Neural cell (in vitro differentiated cells): ENCODE measurements at regions not wholly inside any gene's neighbourhood (a gene's known extent, or its start where the extent isn't known, plus 50 kb on each side); places are given as distances from the start of the nearest gene placed in this dataset.

Experiments
- H2AFZ ChIP-seq: fragments of 200-600, 300-800 bp; sonication (generic), shearing (Covaris generic); 2 replicates; pipeline ENCODE4 v1.6.0; 2014; ENCODE audit warnings: low read depth, mild to moderate bottlenecking, antibody characterized with exemption, low read length, moderate library complexity
- H3F3A ChIP-seq: fragments of 200-600 bp; shearing (Covaris generic); 2 replicates; pipeline ENCODE4 v1.6.1; 2016; ENCODE audit warnings: mild to moderate bottlenecking, moderate library complexity, mixed read lengths, antibody characterized with exemption, low read length; ENCODE audit not compliant: insufficient read depth, poor library complexity, severe bottlenecking
- H3K27ac ChIP-seq: fragments of 200-600, 300-800 bp; sonication (generic), shearing (Covaris generic); 2 replicates; pipeline ENCODE4 v1.5.1; 2014; ENCODE audit warnings: mild to moderate bottlenecking, low read length, moderate library complexity
- H3K27me3 ChIP-seq: fragments of 300-800, 200-600 bp; sonication (generic), shearing (Covaris generic); 2 replicates; pipeline ENCODE4 v1.6.0; 2014; ENCODE audit warnings: mild to moderate bottlenecking, low read depth, low read length, moderate library complexity; ENCODE audit not compliant: insufficient read depth
- H3K36me3 ChIP-seq: fragments of 300-800, 200-600 bp; sonication (generic), shearing (Covaris generic); 2 replicates; pipeline ENCODE4 v1.5.1; 2014; ENCODE audit warnings: mild to moderate bottlenecking, antibody characterized with exemption, low read length, moderate library complexity; ENCODE audit not compliant: insufficient read depth
- H3K4me2 ChIP-seq: fragments of 300-800, 200-600 bp; sonication (generic), shearing (Covaris generic); 2 replicates; pipeline ENCODE4 v1.6.0; 2014; ENCODE audit warnings: mild to moderate bottlenecking, low read length
- H3K4me3 ChIP-seq: fragments of 300-800, 200-600 bp; sonication (generic), shearing (Covaris generic); 2 replicates; pipeline ENCODE4 v1.5.1; 2014; ENCODE audit warnings: mild to moderate bottlenecking, low read length, moderate library complexity
- H3K79me2 ChIP-seq: fragments of 200-600 bp; shearing (Covaris generic); replicated peaks from 2 replicates; pipeline ENCODE4 v1.6.0; 2014; ENCODE audit warnings: mild to moderate bottlenecking, low read length, moderate library complexity; ENCODE audit not compliant: insufficient read depth
- H3K9ac ChIP-seq: fragments of 300-800, 200-600 bp; sonication (generic), shearing (Covaris generic); 2 replicates; pipeline ENCODE4 v1.6.1; 2016; ENCODE audit warnings: mild to moderate bottlenecking, low read length, mixed read lengths
- H3K9me2 ChIP-seq: fragments of 200-600 bp; shearing (Covaris generic); 2 replicates; pipeline ENCODE4 v1.6.1; 2016; ENCODE audit warnings: mild to moderate bottlenecking, low read length, mixed read lengths; ENCODE audit not compliant: insufficient read depth
- H3K9me3 ChIP-seq: fragments of 200-600, 300-800 bp; sonication (generic), shearing (Covaris generic); 2 replicates; pipeline ENCODE4 v1.6.1; 2016; ENCODE audit warnings: mild to moderate bottlenecking, mixed run types, low read length, moderate library complexity, mixed read lengths
- H4K20me1 ChIP-seq: fragments of 200-600 bp; shearing (Covaris generic); 2 replicates; pipeline ENCODE4 v1.6.1; 2016; ENCODE audit warnings: mild to moderate bottlenecking, mixed run types; ENCODE audit not compliant: insufficient read depth
- EP300 ChIP-seq: fragments of 450-650 bp; conservative IDR thresholded peaks from 2 replicates; pipeline ENCODE4 v1.6.1; 2014; ENCODE audit warnings: antibody characterized with exemption, mild to moderate bottlenecking, moderate library complexity; ENCODE audit not compliant: poor library complexity, severe bottlenecking
- EZH2 ChIP-seq: fragments of 200-600, 300-800 bp; shearing (Covaris generic), sonication (generic); IDR thresholded peaks from 2 replicates; pipeline ENCODE4 v1.6.1; 2014; ENCODE audit warnings: antibody characterized with exemption, low read length, borderline replicate concordance, mild to moderate bottlenecking; ENCODE audit not compliant: insufficient read depth, poor library complexity, severe bottlenecking
- MXI1 ChIP-seq: fragments of 450-650 bp; conservative IDR thresholded peaks from 2 replicates; pipeline ENCODE4 v1.6.1; 2014; ENCODE audit warnings: antibody characterized with exemption, mild to moderate bottlenecking; ENCODE audit not compliant: poor library complexity, severe bottlenecking
- POLR2AphosphoS5 ChIP-seq: IDR thresholded peaks from 2 replicates; pipeline ENCODE4 v1.6.1; 2012
- RAD21 ChIP-seq: fragments of 450-650 bp; conservative IDR thresholded peaks from 2 replicates; pipeline ENCODE4 v1.6.1; 2014; ENCODE audit warnings: antibody characterized with exemption, mild to moderate bottlenecking, moderate library complexity
- SMC3 ChIP-seq: fragments of 450-650 bp; conservative IDR thresholded peaks from 2 replicates; pipeline ENCODE4 v1.6.1; 2014; ENCODE audit warnings: antibody characterized with exemption, mild to moderate bottlenecking, moderate library complexity; ENCODE audit not compliant: poor library complexity
- TAF1 ChIP-seq: IDR thresholded peaks from 2 replicates; pipeline ENCODE4 v1.6.1; 2012; ENCODE audit warnings: low read depth
- TF ChIP-seq, protein P1 (sequence below): fragments of 450-650 bp; IDR thresholded peaks from 2 replicates; pipeline ENCODE4 v1.5.1; 2014; ENCODE audit warnings: antibody characterized with exemption, mild to moderate bottlenecking, moderate library complexity; ENCODE audit not compliant: poor library complexity, severe bottlenecking
- TF ChIP-seq, protein P2 (sequence below): IDR thresholded peaks from 2 replicates; pipeline ENCODE4 v1.6.1; 2012; ENCODE audit warnings: borderline replicate concordance

DNA sequence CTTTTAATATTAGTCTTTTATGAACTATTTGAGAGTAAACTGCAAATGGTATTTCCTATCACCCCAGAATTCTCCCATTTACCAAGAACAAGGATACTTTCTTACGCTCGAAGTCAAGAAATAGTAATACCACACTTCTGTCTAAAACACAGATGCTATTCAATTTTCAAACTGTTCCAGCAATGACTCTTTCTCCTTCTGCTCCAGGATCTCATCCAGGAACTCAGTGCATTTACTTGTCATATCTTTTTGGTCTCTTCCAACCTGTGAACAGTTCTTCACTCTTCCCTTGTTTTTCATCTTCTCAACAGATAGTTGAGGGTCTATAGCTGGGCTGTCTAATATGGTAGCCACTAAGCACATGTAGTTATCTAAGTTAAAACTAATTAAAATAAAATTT is 87.1 kb upstream of the GAP43 start:
- Histone ChIP-seq H3K79me2 (no peaks in the 10 kb centered on the region), H3K27me3 (no peaks in the 10 kb centered on the region)

GRCh38 chr3:115537669-115538068 is 85.6 kb upstream of the GAP43 start:
- no peak overlapping the region for H3K27ac ChIP-seq
- H3K27me3 ChIP-seq: no peaks in the 10 kb centered on the region
- no peaks in the 10 kb centered on the region for H3K9me3 ChIP-seq
- H3K36me3 ChIP-seq: no peaks in the 10 kb centered on the region
- no peaks in the 10 kb centered on the region for H3K79me2 ChIP-seq
- no peak overlapping the region for H3K4me2 ChIP-seq
- TF ChIP-seq, protein P1, sequence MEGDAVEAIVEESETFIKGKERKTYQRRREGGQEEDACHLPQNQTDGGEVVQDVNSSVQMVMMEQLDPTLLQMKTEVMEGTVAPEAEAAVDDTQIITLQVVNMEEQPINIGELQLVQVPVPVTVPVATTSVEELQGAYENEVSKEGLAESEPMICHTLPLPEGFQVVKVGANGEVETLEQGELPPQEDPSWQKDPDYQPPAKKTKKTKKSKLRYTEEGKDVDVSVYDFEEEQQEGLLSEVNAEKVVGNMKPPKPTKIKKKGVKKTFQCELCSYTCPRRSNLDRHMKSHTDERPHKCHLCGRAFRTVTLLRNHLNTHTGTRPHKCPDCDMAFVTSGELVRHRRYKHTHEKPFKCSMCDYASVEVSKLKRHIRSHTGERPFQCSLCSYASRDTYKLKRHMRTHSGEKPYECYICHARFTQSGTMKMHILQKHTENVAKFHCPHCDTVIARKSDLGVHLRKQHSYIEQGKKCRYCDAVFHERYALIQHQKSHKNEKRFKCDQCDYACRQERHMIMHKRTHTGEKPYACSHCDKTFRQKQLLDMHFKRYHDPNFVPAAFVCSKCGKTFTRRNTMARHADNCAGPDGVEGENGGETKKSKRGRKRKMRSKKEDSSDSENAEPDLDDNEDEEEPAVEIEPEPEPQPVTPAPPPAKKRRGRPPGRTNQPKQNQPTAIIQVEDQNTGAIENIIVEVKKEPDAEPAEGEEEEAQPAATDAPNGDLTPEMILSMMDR: no peak
- no peak for TF ChIP-seq RAD21
- TF ChIP-seq EZH2: no peak
- no peak for TF ChIP-seq MXI1
- no peak for TF ChIP-seq TAF1
- TF ChIP-seq, protein P2, sequence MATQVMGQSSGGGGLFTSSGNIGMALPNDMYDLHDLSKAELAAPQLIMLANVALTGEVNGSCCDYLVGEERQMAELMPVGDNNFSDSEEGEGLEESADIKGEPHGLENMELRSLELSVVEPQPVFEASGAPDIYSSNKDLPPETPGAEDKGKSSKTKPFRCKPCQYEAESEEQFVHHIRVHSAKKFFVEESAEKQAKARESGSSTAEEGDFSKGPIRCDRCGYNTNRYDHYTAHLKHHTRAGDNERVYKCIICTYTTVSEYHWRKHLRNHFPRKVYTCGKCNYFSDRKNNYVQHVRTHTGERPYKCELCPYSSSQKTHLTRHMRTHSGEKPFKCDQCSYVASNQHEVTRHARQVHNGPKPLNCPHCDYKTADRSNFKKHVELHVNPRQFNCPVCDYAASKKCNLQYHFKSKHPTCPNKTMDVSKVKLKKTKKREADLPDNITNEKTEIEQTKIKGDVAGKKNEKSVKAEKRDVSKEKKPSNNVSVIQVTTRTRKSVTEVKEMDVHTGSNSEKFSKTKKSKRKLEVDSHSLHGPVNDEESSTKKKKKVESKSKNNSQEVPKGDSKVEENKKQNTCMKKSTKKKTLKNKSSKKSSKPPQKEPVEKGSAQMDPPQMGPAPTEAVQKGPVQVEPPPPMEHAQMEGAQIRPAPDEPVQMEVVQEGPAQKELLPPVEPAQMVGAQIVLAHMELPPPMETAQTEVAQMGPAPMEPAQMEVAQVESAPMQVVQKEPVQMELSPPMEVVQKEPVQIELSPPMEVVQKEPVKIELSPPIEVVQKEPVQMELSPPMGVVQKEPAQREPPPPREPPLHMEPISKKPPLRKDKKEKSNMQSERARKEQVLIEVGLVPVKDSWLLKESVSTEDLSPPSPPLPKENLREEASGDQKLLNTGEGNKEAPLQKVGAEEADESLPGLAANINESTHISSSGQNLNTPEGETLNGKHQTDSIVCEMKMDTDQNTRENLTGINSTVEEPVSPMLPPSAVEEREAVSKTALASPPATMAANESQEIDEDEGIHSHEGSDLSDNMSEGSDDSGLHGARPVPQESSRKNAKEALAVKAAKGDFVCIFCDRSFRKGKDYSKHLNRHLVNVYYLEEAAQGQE: no peak
- TF ChIP-seq EP300: no peak
- no peak for TF ChIP-seq SMC3
- TF ChIP-seq POLR2AphosphoS5: no peak
- no peaks in the 10 kb centered on the region for H4K20me1 ChIP-seq
- no peaks in the 10 kb centered on the region for H3K9me2 ChIP-seq
- no peak overlapping the region for H3K4me3 ChIP-seq
- H3F3A ChIP-seq: no peaks in the 10 kb centered on the region
- no peak overlapping the region for H2AFZ ChIP-seq
- no peak overlapping the region for H3K9ac ChIP-seq

More for the DNA sequence above, 87.1 kb upstream of the GAP43 start:
- Histone ChIP-seq H3K9ac (no peak overlapping the region), H3K9me2 (no peaks in the 10 kb centered on the region), H3K4me3 (no peak overlapping the region), H3K36me3 (no peaks in the 10 kb centered on the region), H2AFZ (no peak overlapping the region), H3K27ac (no peak overlapping the region), H3K4me2 (no peak overlapping the region), H3F3A (no peaks in the 10 kb centered on the region), H3K9me3 (no peaks in the 10 kb centered on the region), H4K20me1 (no peaks in the 10 kb centered on the region)
- TF ChIP-seq RAD21 (no peak), EP300 (no peak), TAF1 (no peak), POLR2AphosphoS5 (no peak), MXI1 (no peak), SMC3 (no peak), EZH2 (no peak)
- TF ChIP-seq, protein P2: no peak
- TF ChIP-seq, protein P1: no peak
